IMR-90 (cell line): ENCODE measurements at regions not wholly inside any gene's neighbourhood (a gene's known extent, or its start where the extent isn't known, plus 50 kb on each side); places are given as distances from the start of the nearest gene placed in this dataset.

Source experiments
- ATAC-seq: fragments of 200-7000 bp; cut with Tn5 transposase; 2 replicates; pipeline ENCODE4 v1.9.1; 2020; ENCODE audit warnings: low read depth, mild to moderate bottlenecking, moderate library complexity
- BruUV-seq: library from RNA; stranded (reverse); fragments of 400-500 nt; replicated peaks from 2 replicates; lab custom pipeline; 2021; lab: Mats Ljungman, UMichigan
- CTCF ChIA-PET: fragments of 300-600 bp; formaldehyde crosslinking; extraction: SDS; loops from one replicate; lab custom pipeline; 2021; ENCODE audit warnings: antibody characterized with exemption; lab: Yijun Ruan, JAX
- POLR2A ChIA-PET: fragments of 300-600 bp; sonication (Branson Sonifier 250); formaldehyde crosslinking; loops from one replicate; lab custom pipeline; 2022; ENCODE audit warnings: antibody characterized with exemption; ENCODE audit not compliant: unreplicated experiment; lab: Charles Lee
- DNase-seq: peaks from one replicate; pipeline ENCODE4 v3.0.0; 2013
- H2AFZ ChIP-seq: replicated peaks from 2 replicates; pipeline ENCODE3; 2013; ENCODE audit warnings: low read length, mild to moderate bottlenecking; ENCODE audit not compliant: poor library complexity
- H2AK5ac ChIP-seq: 2 replicates; pipeline ENCODE4 v1.6.1; 2013; ENCODE audit warnings: low read depth, low read length, inconsistent platforms
- H2AK9ac ChIP-seq: replicated peaks from 2 replicates; pipeline ENCODE3; 2013; ENCODE audit warnings: mild to moderate bottlenecking, low read depth, low read length, moderate library complexity; ENCODE audit not compliant: poor library complexity
- H2BK120ac ChIP-seq: 2 replicates; pipeline ENCODE4 v1.6.1; 2013; ENCODE audit warnings: low read depth, low read length, inconsistent platforms
- H2BK15ac ChIP-seq: 3 replicates; pipeline ENCODE4 v1.6.1; 2013; ENCODE audit warnings: low read depth, low read length, inconsistent platforms
- H2BK20ac ChIP-seq: 2 replicates; pipeline ENCODE4 v1.6.1; 2013; ENCODE audit warnings: low read depth, mild to moderate bottlenecking, inconsistent platforms, low read length, moderate library complexity
- H2BK5ac ChIP-seq: 2 replicates; pipeline ENCODE4 v1.6.1; 2013; ENCODE audit warnings: mild to moderate bottlenecking, low read depth, low read length, inconsistent platforms; ENCODE audit not compliant: poor library complexity, severe bottlenecking
- H3K14ac ChIP-seq: replicated peaks from 2 replicates; pipeline ENCODE4 v1.6.1; 2013; ENCODE audit warnings: low read depth, low read length, inconsistent platforms
- H3K18ac ChIP-seq: 2 replicates; pipeline ENCODE4 v1.6.1; 2013; ENCODE audit warnings: low read depth, low read length, control low read depth
- H3K23ac ChIP-seq: 2 replicates; pipeline ENCODE4 v1.6.1; 2013; ENCODE audit warnings: low read depth, low read length, inconsistent platforms
- H3K27ac ChIP-seq: 2 replicates; pipeline ENCODE4 v1.5.1; 2013; ENCODE audit warnings: mild to moderate bottlenecking, control low read depth, low read length; ENCODE audit not compliant: insufficient read depth
- H3K27me3 ChIP-seq: 2 replicates; pipeline ENCODE4 v1.6.1; 2013; ENCODE audit warnings: low read length; ENCODE audit not compliant: control insufficient read depth, insufficient read depth
- H3K36me3 ChIP-seq: 2 replicates; pipeline ENCODE4 v1.6.1; 2013; ENCODE audit warnings: low read length, mixed read lengths; ENCODE audit not compliant: control insufficient read depth, insufficient read depth
- H3K4ac ChIP-seq: 2 replicates; pipeline ENCODE4 v1.6.1; 2013; ENCODE audit warnings: low read depth, low read length, inconsistent platforms
- H3K4me1 ChIP-seq: 2 replicates; pipeline ENCODE4 v1.6.1; 2013; ENCODE audit warnings: low read length, mixed read lengths; ENCODE audit not compliant: control insufficient read depth, insufficient read depth
- H3K4me2 ChIP-seq: 2 replicates; pipeline ENCODE4 v1.6.1; 2013; ENCODE audit warnings: low read depth, mild to moderate bottlenecking, control low read depth, low read length, moderate library complexity
- H3K4me3 ChIP-seq: 2 replicates; pipeline ENCODE4 v1.5.1; 2013; ENCODE audit warnings: low read depth, mild to moderate bottlenecking, control low read depth, low read length, moderate library complexity; ENCODE audit not compliant: insufficient read depth
- H3K56ac ChIP-seq: 2 replicates; pipeline ENCODE4 v1.6.1; 2013; ENCODE audit warnings: low read length, inconsistent platforms; ENCODE audit not compliant: insufficient read depth; ENCODE audit errors: extremely low read depth
- H3K79me1 ChIP-seq, 2 experiments: 2 replicates each; pipeline ENCODE4 v1.6.1; 2013; ENCODE audit warnings: low read length in 2 of 2, inconsistent platforms in 1 of 2, low read depth in 1 of 2
- H3K9ac ChIP-seq: 2 replicates; pipeline ENCODE4 v1.6.1; 2013; ENCODE audit warnings: low read depth, low read length, control low read depth
- H3K9me1 ChIP-seq: 2 replicates; pipeline ENCODE4 v1.6.1; 2013; ENCODE audit warnings: low read length, inconsistent platforms; ENCODE audit not compliant: insufficient read depth
- H3K9me3 ChIP-seq: 2 replicates; pipeline ENCODE4 v1.6.1; 2013; ENCODE audit warnings: low read length; ENCODE audit not compliant: control insufficient read depth, insufficient read depth
- H4K20me1 ChIP-seq: 2 replicates; pipeline ENCODE4 v1.6.1; 2013; ENCODE audit warnings: low read length, inconsistent platforms; ENCODE audit not compliant: insufficient read depth
- H4K5ac ChIP-seq: 2 replicates; pipeline ENCODE4 v1.6.1; 2013; ENCODE audit warnings: mild to moderate bottlenecking, low read depth, low read length, control low read depth
- H4K8ac ChIP-seq, 2 experiments: 2 replicates each; pipeline ENCODE4 v1.6.1; 2013; ENCODE audit warnings: low read depth in 2 of 2, low read length in 2 of 2, control low read depth in 1 of 2, inconsistent platforms in 1 of 2
- H4K91ac ChIP-seq: 2 replicates; pipeline ENCODE4 v1.6.1; 2013; ENCODE audit warnings: low read depth, low read length, inconsistent platforms; ENCODE audit not compliant: insufficient read depth
- CEBPB ChIP-seq: IDR thresholded peaks from 2 replicates; pipeline ENCODE4 v1.6.1; 2012; ENCODE audit warnings: low read depth, low read length, improper control_type of control experiment
- CTCF ChIP-seq: conservative IDR thresholded peaks from 2 replicates; pipeline ENCODE4 v1.5.1; 2012; ENCODE audit warnings: mild to moderate bottlenecking, low read depth, low read length, improper control_type of control experiment
- ELK1 ChIP-seq: fragments of 150-350 bp; IDR thresholded peaks from 2 replicates; pipeline ENCODE4 v1.6.1; 2016; ENCODE audit warnings: low read depth, mild to moderate bottlenecking, low read length, moderate library complexity, borderline replicate concordance
- FOS ChIP-seq: fragments of 150-350 bp; IDR thresholded peaks from 2 replicates; pipeline ENCODE4 v1.6.1; 2016; ENCODE audit warnings: low read depth, low read length
- MAFK ChIP-seq: IDR thresholded peaks from 2 replicates; pipeline ENCODE4 v1.6.1; 2012; ENCODE audit warnings: low read depth, low read length, improper control_type of control experiment
- MAZ ChIP-seq: IDR thresholded peaks from 2 replicates; pipeline ENCODE4 v1.6.1; 2012; ENCODE audit warnings: low read depth, mild to moderate bottlenecking, low read length, improper control_type of control experiment, moderate library complexity, borderline replicate concordance
- NFE2L2 ChIP-seq: fragments of 150-350 bp; IDR thresholded peaks from 2 replicates; pipeline ENCODE4 v1.6.1; 2016; ENCODE audit warnings: low read depth, mild to moderate bottlenecking, low read length
- POLR2A ChIP-seq: IDR thresholded peaks from 2 replicates; pipeline ENCODE4 v1.6.1; 2012; ENCODE audit warnings: mild to moderate bottlenecking, low read depth, low read length
- RAD21 ChIP-seq: IDR thresholded peaks from 2 replicates; pipeline ENCODE4 v1.6.1; 2012; ENCODE audit warnings: low read length, improper control_type of control experiment
- RCOR1 ChIP-seq: IDR thresholded peaks from 2 replicates; pipeline ENCODE4 v1.6.1; 2012; ENCODE audit warnings: mild to moderate bottlenecking, low read length, improper control_type of control experiment; ENCODE audit not compliant: insufficient replicate concordance
- RFX5 ChIP-seq: IDR thresholded peaks from 2 replicates; pipeline ENCODE4 v1.8.0; 2012; ENCODE audit warnings: low read depth, mild to moderate bottlenecking, low read length, moderate library complexity
- SMC3 ChIP-seq: fragments of 150-350 bp; IDR thresholded peaks from 2 replicates; pipeline ENCODE4 v1.6.1; 2016; ENCODE audit warnings: low read depth, mild to moderate bottlenecking, antibody characterized with exemption, low read length, moderate library complexity
- USF2 ChIP-seq: fragments of 150-350 bp; IDR thresholded peaks from 2 replicates; pipeline ENCODE4 v1.6.1; 2017; ENCODE audit warnings: mild to moderate bottlenecking, antibody characterized with exemption, low read length, low read depth
- WGBS, 2 experiments: methylation state at CpG; one replicate each; pipeline versions ENCODE4 v1.1.5 to v1.1.7; 2013; ENCODE audit warnings: missing lambda C conversion rate in 2 of 2; ENCODE audit not compliant: insufficient read length in 1 of 2; ENCODE audit errors: extremely low coverage in 2 of 2; 5-methylcytosine and 5-hydroxymethylcytosine counted together
- dilution Hi-C: fragments of 300-500 bp; cut with HindIII; formaldehyde crosslinking; loops from one replicate; pipeline ENCODE4 v1.14.3; 2018; ENCODE audit warnings: low sequenced_read_pairs; ENCODE audit not compliant: unreplicated experiment
- in situ Hi-C: fragments of 300-500 bp; cut with MboI; formaldehyde crosslinking; loops from 3 replicates; pipeline ENCODE4 v1.14.3; 2019; ENCODE audit warnings: low sequenced_read_pairs, inconsistent platforms, mixed read lengths
- intact Hi-C: fragments of 100-400 bp; cut with micrococcal nuclease; formaldehyde crosslinking; loops from 2 replicates; pipeline ENCODE4 v1.10.0; 2022

GRCh38 chr1:79310609-79311008, 304.1 kb upstream of the ADGRL4 start:
- Histone ChIP-seq H3K9me1 (no peaks in the 10 kb centered on the region), H3K4me3 (no peak overlapping the region), H3K4me2 (no peak overlapping the region), H3K9ac (no peak overlapping the region), H3K4me1 (no peaks in the 10 kb centered on the region), H3K4ac (no peak overlapping the region), H2BK120ac (no peak overlapping the region), H3K56ac (no peak overlapping the region), H3K18ac (no peak overlapping the region), H3K27me3 (no peaks in the 10 kb centered on the region), H3K27ac (no peak overlapping the region), H4K8ac (no peak overlapping the region), H3K9me3 (no peaks in the 10 kb centered on the region), H3K36me3 (no peaks in the 10 kb centered on the region), H4K91ac (no peak overlapping the region), H3K14ac (no peak overlapping the region), H3K23ac (no peak overlapping the region), H2BK15ac (no peak overlapping the region), H2AK5ac (no peak overlapping the region), H2AK9ac (no peak overlapping the region), H2AFZ (no peak overlapping the region), H4K5ac (no peak overlapping the region), H2BK5ac (no peak overlapping the region), H3K79me1 (no peaks in the 10 kb centered on the region), H2BK20ac (no peak overlapping the region), H4K20me1 (no peaks in the 10 kb centered on the region)
- dilution Hi-C loops, result no loop called here
- no peak for DNase-seq
- in situ Hi-C loops, result no loop called here
- ChIA-PET POLR2A (no interaction called here), CTCF (interaction anchor here (1.5 kb wide), 1 partner anchor 13 kb away, joined by 3 read pairs; no protein-coding TSS in a partner anchor)
- ATAC-seq, result no peak
- no TSS peak for BruUV-seq
- intact Hi-C loops, result no loop called here
- TF ChIP-seq POLR2A (no peak), ELK1 (no peak), USF2 (no peak), CTCF (no peak), RAD21 (no peak), MAFK (no peak), RFX5 (no peak), SMC3 (no peak), CEBPB (no peak), NFE2L2 (no peak), MAZ (no peak), FOS (no peak), RCOR1 (no peak)
- WGBS, 2 experiments, result no CpG with 5 or more reads among the region's 3 CpGs
